ENCODE measurements at regions not wholly inside any gene's neighbourhood (a gene's known extent, or its start where the extent isn't known, plus 50 kb on each side); places are given as distances from the start of the nearest gene placed in this dataset.
"Not testable (repeated sequence)": the region's sequence is repeated elsewhere in the genome, so short reads cannot be mapped to it uniquely, and the experiment has no call there.

GRCh38 chr21:17679002-17679600 is 66.4 kb upstream of the BTG3 start:
- peak; percentile 23 to 26 for DNase-seq (ENCODE audit: low read depth in 2 of 2)

- DNase-seq (ENCODE audit: low read depth in 2 of 2): not testable (repeated sequence)
These were observed 64.2 kb upstream of the BTG3 start for GRCh38 chr21:17676930-17677329.

DNA sequence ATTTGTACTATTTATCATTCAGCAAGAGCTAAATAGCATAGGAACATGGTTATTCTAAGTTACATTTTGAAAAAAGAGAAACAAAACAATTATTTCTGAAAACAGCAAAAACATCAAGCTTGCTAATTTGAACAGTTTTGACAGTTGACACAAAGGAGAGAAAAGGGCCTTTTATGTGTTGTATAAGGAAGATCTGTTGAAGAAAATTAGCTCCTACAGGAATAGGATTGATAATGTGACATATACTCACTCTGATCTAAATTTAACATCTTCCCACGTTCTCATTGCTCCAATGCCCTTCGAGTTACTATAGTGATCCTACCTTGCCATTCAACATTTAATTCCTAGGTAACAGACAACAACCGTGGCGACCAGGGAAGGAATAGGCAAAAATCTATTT is 61.4 kb upstream of the BTG3 start:
- no peak for DNase-seq (ENCODE audit: low read depth in 2 of 2)

- DNase-seq (ENCODE audit: low read depth in 2 of 2): no peak
These were observed 60.7 kb upstream of the BTG3 start for GRCh38 chr21:17673261-17674020.

- DNase-seq (ENCODE audit: low read depth in 2 of 2): no peak
These were observed 59.0 kb upstream of the BTG3 start for GRCh38 chr21:17671733-17672132.

- no peak for DNase-seq (ENCODE audit: low read depth in 2 of 2)
These were observed 55.9 kb upstream of the BTG3 start for GRCh38 chr21:17668479-17669140.

GRCh38 chr21:17667256-17667655 is 54.6 kb upstream of the BTG3 start:
- no peak for DNase-seq (ENCODE audit: low read depth in 2 of 2)
